Ishikawa (cell line): ENCODE measurements at regions not wholly inside any gene's neighbourhood (a gene's known extent, or its start where the extent isn't known, plus 50 kb on each side); places are given as distances from the start of the nearest gene placed in this dataset.

Source experiments
- CEBPB ChIP-seq: IDR thresholded peaks from 2 replicates; pipeline ENCODE4 v1.6.1; 2012
- EP300 ChIP-seq: IDR thresholded peaks from 2 replicates; pipeline ENCODE4 v1.6.1; 2012; ENCODE audit warnings: borderline replicate concordance
- FOXM1 ChIP-seq: IDR thresholded peaks from 2 replicates; pipeline ENCODE4 v1.6.1; 2012; ENCODE audit warnings: low read depth, borderline replicate concordance
- MAX ChIP-seq: IDR thresholded peaks from 2 replicates; pipeline ENCODE4 v1.6.1; 2012
- TCF12 ChIP-seq: IDR thresholded peaks from 2 replicates; pipeline ENCODE4 v1.6.1; 2012; ENCODE audit warnings: low read depth
- TEAD4 ChIP-seq: IDR thresholded peaks from 2 replicates; pipeline ENCODE4 v1.6.1; 2012
- TF ChIP-seq, protein P1 (sequence below): IDR thresholded peaks from 2 replicates; pipeline ENCODE4 v1.6.1; 2012; ENCODE audit warnings: low read depth, mild to moderate bottlenecking
- TF ChIP-seq, protein P2 (sequence below): IDR thresholded peaks from 2 replicates; pipeline ENCODE4 v1.6.1; 2012

GRCh38 chr1:220997791-220998190 lies 118.5 kb downstream of the HLX start:
- TF ChIP-seq FOXM1 (no peak), TCF12 (no peak), TEAD4 (no peak), MAX (no peak), EP300 (no peak), CEBPB (no peak)
- TF ChIP-seq, protein P1, sequence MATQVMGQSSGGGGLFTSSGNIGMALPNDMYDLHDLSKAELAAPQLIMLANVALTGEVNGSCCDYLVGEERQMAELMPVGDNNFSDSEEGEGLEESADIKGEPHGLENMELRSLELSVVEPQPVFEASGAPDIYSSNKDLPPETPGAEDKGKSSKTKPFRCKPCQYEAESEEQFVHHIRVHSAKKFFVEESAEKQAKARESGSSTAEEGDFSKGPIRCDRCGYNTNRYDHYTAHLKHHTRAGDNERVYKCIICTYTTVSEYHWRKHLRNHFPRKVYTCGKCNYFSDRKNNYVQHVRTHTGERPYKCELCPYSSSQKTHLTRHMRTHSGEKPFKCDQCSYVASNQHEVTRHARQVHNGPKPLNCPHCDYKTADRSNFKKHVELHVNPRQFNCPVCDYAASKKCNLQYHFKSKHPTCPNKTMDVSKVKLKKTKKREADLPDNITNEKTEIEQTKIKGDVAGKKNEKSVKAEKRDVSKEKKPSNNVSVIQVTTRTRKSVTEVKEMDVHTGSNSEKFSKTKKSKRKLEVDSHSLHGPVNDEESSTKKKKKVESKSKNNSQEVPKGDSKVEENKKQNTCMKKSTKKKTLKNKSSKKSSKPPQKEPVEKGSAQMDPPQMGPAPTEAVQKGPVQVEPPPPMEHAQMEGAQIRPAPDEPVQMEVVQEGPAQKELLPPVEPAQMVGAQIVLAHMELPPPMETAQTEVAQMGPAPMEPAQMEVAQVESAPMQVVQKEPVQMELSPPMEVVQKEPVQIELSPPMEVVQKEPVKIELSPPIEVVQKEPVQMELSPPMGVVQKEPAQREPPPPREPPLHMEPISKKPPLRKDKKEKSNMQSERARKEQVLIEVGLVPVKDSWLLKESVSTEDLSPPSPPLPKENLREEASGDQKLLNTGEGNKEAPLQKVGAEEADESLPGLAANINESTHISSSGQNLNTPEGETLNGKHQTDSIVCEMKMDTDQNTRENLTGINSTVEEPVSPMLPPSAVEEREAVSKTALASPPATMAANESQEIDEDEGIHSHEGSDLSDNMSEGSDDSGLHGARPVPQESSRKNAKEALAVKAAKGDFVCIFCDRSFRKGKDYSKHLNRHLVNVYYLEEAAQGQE, result no peak
- TF ChIP-seq, protein P2, sequence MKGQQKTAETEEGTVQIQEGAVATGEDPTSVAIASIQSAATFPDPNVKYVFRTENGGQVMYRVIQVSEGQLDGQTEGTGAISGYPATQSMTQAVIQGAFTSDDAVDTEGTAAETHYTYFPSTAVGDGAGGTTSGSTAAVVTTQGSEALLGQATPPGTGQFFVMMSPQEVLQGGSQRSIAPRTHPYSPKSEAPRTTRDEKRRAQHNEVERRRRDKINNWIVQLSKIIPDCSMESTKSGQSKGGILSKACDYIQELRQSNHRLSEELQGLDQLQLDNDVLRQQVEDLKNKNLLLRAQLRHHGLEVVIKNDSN, result no peak
